ENCODE measurements at regions not wholly inside any gene's neighbourhood (a gene's known extent, or its start where the extent isn't known, plus 50 kb on each side); places are given as distances from the start of the nearest gene placed in this dataset.
A peak's percentile ranks its signal among the peaks of the same experiment; 100 is the strongest.

GRCh38 chr9:129490583-129491486, 130.1 kb downstream of the C9orf50 start:
- peak overlapping the region in 1 of 2 donors; percentile 96 for H3K27ac ChIP-seq
- WGBS, 10 experiments = 13 to 83% (median 63%) methylated on average over 1 to 3 of the region's 11 CpGs; no CpG with 5 or more reads in 4 of the 10 experiments
- no peak overlapping the region for H3K4me3 ChIP-seq
- in situ Hi-C loops (cut with MboI; ENCODE audit: low pct_unique_long_range_greater_than_20kb in 2 of 9, low sequenced_read_pairs in 9 of 9, unreplicated experiment in 9 of 9) = loop anchor here in 1 of 9 experiments (25.0 kb wide), 1 partner anchor 354 kb away; no protein-coding TSS in a partner anchor
- no peak for ATAC-seq (replicated peaks in 6 of 8)
- H3K4me1 ChIP-seq (replicated peaks in 1 of 2) = peaks cover 74 to 79% of the 10 kb centered on the region in 2 donors

DNA sequence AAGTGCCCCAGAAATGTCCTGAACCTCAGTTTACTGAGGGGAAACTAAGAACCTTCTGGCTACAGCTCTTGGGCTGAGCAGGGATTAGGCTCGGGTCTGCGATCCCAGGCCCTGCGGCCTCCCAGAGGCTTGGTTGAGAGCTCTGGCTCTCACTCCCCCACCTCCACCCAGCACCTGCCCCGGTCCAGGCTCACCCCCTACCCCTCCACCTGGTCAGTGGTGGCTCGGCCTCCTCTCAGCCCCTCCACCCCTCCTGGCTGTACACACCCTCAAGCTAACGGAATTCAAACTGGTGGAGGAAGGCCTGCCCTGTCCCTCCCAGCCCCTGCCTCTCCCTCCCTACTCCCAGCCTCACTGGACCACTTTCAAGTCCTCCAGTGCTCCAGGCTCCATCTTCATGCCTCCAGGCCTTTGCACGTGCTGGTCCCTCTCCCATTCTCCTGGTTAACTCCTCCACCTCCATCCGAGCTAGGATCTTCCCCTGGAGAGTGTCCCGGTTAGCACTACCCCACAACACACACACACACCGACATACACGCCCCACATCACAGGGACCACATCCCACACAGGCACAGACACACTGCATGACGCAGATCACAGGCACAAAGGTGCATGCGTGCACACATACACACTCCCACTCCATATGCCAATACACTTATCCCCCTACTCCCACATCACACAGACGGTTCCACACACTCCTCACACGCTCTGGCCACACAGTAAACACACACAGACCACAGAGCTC, 130.9 kb downstream of the C9orf50 start:
- Histone ChIP-seq H3K4me3 (peak overlapping the region in 2 of 5 donors; percentile 7 to 33), H3K27ac (peak overlapping the region; percentile 96 to 97), H3K4me1 (replicated peaks in 1 of 2) (peaks cover 67 to 76% of the 10 kb centered on the region in 2 donors)
- ATAC-seq (replicated peaks in 6 of 8) = peak in 3 of 8 experiments; percentile 3 to 9 (median 3)
- WGBS, 10 experiments = 10 to 100% (median 48%) methylated on average over 2 to 5 of the region's 15 CpGs; no CpG with 5 or more reads in 4 of the 10 experiments
- in situ Hi-C loops (cut with MboI; ENCODE audit: low pct_unique_long_range_greater_than_20kb in 2 of 9, low sequenced_read_pairs in 9 of 9, unreplicated experiment in 9 of 9) = loop anchor here in 2 of 9 experiments (10.0 to 25.0 kb wide), 2 partner anchors 325 to 353 kb away; no protein-coding TSS in a partner anchor

DNA sequence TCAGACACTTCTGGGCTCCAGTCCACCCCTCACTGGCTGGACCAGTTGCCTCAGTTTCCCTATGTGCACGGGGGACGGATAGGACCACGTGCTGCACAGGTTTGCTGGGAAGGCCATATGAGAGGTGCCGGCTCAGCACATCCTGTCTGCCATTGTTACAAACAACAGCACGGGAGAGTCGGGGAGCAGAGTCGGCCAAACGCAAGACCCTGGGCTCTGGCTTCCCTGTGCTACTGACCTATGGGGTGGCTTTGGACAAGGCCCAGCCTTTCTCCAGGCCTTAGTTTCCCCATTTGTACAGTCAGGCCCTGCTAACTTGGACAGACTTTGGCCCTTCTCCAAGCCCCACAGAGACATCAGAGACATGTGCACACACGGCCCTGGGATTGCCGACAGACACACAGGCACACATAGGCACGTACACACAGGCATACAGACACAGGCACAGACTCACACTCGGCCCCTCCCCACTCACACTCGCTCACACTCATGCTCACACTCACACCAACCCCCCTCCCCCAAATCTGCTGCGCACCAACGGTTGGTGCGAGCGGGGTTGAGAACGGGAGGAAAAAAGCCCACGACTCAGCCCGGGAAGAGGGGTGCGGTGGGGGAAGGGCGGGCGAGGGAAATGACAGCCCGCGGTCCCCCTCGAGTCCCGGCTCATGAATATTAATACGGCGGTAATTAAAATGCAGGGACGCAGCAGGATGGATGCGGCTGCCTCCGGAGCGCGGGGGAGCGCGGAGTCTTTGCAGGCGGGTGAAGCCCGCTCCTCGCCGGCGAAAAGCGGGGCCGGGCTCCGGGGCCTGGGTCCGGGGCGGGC, 133.0 kb downstream of the C9orf50 start:
- in situ Hi-C loops (cut with MboI; ENCODE audit: low pct_unique_long_range_greater_than_20kb in 2 of 9, low sequenced_read_pairs in 9 of 9, unreplicated experiment in 9 of 9) = loop anchor here in 2 of 9 experiments (10.0 to 25.0 kb wide), 2 partner anchors 323 to 351 kb away; no protein-coding TSS in a partner anchor
- H3K27ac ChIP-seq = peak overlapping the region; percentile 96 to 97
- 0 to 67% methylated on average over 2 to 3 of the region's 46 CpGs; no CpG with 5 or more reads in 8 of the 10 experiments for WGBS, 10 experiments
- peak overlapping the region; percentile 5 to 33 (median 10) for H3K4me3 ChIP-seq
- ATAC-seq (replicated peaks in 6 of 8) = peak; percentile 5 to 72 (median 60)
- H3K4me1 ChIP-seq (replicated peaks in 1 of 2) = peaks cover 70 to 74% of the 10 kb centered on the region in 2 donors

DNA sequence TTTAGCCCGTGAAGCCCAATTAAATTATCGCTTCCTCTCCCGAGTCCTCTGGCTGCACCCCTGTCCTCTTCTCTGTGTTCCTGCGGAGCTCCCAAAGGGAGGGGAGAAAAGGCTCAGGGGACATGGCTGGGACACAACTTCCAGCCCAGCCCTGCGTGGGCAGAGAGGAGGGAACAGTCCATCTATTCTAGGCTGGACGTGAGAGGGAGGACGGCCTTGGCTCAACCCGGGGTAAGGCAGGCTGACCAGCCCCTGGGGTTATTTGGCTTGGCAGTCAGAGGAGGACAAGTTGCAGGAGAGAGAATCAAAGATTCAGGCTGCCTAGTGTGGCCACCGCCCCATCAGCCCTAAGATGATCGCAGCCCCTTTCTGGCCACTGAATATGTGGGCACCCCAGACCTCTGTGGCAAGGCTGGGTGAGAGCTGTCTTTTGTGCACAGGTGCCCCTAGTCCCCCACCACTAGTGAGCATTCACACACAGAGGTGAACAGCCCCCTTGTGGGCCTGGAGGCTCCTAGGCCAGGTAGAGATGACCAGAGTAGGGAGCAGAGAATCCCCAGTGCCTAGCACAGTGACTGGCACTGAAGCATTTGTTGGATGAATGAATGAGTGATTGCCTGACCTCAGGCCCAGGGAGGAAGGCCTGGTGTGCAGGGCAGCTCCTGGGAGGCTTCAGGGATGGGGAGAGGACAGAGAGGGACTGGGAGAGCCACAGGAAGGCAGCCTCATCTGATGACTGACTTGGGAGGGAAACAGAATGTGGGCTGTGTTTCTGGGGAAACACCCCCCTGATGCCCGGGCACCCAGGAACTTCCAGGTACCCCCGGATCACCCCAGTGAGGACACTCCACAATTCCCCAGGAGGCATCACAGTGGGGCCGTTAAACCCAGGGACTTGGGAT, 133.9 kb downstream of the C9orf50 start:
- peak in 2 of 8 experiments; percentile 0 to 1 for ATAC-seq (replicated peaks in 6 of 8)
- H3K4me1 ChIP-seq (replicated peaks in 1 of 2) = peaks cover 74 to 81% of the 10 kb centered on the region in 2 donors
- H3K4me3 ChIP-seq = no peak overlapping the region
- peak overlapping the region; percentile 96 to 97 for H3K27ac ChIP-seq
- WGBS, 10 experiments = 8 to 100% (median 81%) methylated on average over 1 to 6 of the region's 13 CpGs; no CpG with 5 or more reads in 3 of the 10 experiments
- in situ Hi-C loops (cut with MboI; ENCODE audit: low pct_unique_long_range_greater_than_20kb in 2 of 9, low sequenced_read_pairs in 9 of 9, unreplicated experiment in 9 of 9) = loop anchor here in 2 of 9 experiments (10.0 to 25.0 kb wide), 2 partner anchors 322 to 350 kb away; no protein-coding TSS in a partner anchor

DNA sequence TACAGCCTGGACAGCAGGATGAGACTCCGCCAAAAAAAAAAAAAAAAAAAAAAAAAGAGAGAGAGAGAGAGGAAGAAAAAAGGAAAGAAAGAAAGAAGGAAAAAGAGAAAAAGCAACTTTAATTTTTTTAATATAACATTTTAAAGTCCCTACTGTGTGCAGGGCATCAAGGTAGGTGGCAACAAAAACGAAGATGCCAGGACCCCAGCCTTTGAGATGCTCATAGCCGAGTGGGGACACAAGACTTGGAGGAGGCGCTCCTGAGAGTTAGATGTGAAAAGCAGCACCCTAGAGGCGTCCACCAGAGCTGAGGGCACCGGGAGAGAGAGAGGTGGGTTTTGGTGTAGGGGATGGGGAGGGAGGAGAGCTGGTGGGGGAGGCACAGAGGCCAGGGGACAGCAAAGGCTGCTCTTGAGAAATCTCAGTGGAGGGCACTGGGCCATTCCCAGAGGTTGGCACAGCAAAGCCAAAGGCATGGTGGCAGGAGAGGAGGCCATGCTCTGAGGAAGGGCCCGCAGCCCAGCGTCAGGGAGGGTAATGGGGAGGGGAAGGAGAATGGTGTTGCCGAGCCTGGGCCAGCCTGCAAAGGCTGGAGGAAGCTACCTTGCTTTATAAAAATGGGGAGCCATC, 135.6 kb downstream of the C9orf50 start:
- Histone ChIP-seq H3K27ac (peak overlapping the region in 1 of 2 donors; percentile 22), H3K4me1 (replicated peaks in 1 of 2) (peaks cover 77 to 86% of the 10 kb centered on the region in 2 donors), H3K4me3 (no peak overlapping the region)
- ATAC-seq (replicated peaks in 6 of 8) = no peak
- in situ Hi-C loops (cut with MboI; ENCODE audit: low pct_unique_long_range_greater_than_20kb in 2 of 9, low sequenced_read_pairs in 9 of 9, unreplicated experiment in 9 of 9) = loop anchor here in 2 of 9 experiments (10.0 to 25.0 kb wide), 2 partner anchors 320 to 348 kb away; no protein-coding TSS in a partner anchor
- 41 to 100% (median 86%) methylated on average over 1 to 6 of the region's 9 CpGs; no CpG with 5 or more reads in 2 of the 10 experiments for WGBS, 10 experiments

DNA sequence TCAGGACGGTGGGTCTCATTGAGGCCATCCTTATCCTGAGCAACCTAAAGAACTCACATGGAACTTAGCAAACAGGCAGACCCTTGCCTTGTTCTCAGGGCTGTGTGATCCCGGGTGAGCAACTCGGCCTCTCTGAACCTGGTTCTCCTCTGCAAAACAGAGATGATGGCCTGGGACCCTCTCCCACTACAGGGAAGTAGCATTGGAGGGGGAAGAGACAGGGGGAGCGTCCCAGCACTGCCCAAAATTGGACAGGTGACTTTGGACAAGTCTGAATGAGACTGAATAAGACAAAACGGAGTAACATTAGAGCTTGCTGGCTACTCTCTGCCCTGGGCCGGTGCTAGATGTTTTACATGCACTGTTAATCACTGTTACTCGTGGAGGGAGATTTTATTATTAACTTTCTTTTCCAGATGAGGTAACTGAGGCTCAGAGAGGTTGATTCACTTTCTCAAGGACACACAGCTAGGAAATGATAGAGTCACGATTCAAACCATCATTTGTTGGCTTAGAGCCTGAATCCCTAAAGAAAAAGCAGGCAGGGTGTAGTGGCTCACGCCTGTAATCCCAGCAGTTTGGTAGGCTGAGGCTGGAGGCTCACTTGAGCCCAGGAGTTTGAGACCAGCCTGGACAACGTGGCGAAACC, 136.4 kb downstream of the C9orf50 start:
- H3K4me3 ChIP-seq = no peak overlapping the region

GRCh38 chr9:129483415-129484351, 137.2 kb downstream of the C9orf50 start:
- 2 to 47% (median 40%) methylated on average over 1 to 15 of the region's 34 CpGs; no CpG with 5 or more reads in 5 of the 10 experiments for WGBS, 10 experiments
- Histone ChIP-seq H3K4me3 (peak overlapping the region in 2 of 5 donors; percentile 20 to 33), H3K27ac (peak overlapping the region; percentile 90 to 96), H3K4me1 (replicated peaks in 1 of 2) (peaks cover 69 to 82% of the 10 kb centered on the region in 2 donors)
- ATAC-seq (replicated peaks in 6 of 8) = peak; percentile 9 to 55 (median 45)
- in situ Hi-C loops (cut with MboI; ENCODE audit: low pct_unique_long_range_greater_than_20kb in 2 of 9, low sequenced_read_pairs in 9 of 9, unreplicated experiment in 9 of 9) = loop anchor here in 2 of 9 experiments (10.0 to 25.0 kb wide), 2 partner anchors 319 to 346 kb away; no protein-coding TSS in a partner anchor

More for the DNA sequence above, 136.4 kb downstream of the C9orf50 start:
- WGBS, 10 experiments = 46 to 93% (median 77%) methylated on average over 1 to 8 of the region's 11 CpGs
- ATAC-seq (replicated peaks in 6 of 8) = no peak
- in situ Hi-C loops (cut with MboI; ENCODE audit: low pct_unique_long_range_greater_than_20kb in 2 of 9, low sequenced_read_pairs in 9 of 9, unreplicated experiment in 9 of 9) = loop anchor here in 2 of 9 experiments (10.0 to 25.0 kb wide), 2 partner anchors 320 to 347 kb away; no protein-coding TSS in a partner anchor
- Histone ChIP-seq H3K4me1 (replicated peaks in 1 of 2) (peaks cover 69 to 82% of the 10 kb centered on the region in 2 donors), H3K27ac (peak overlapping the region; percentile 90 to 96)

- ATAC-seq (replicated peaks in 6 of 8) = peak; percentile 73 to 83 (median 78)
- 4 to 10% methylated on average over 2 to 15 of the region's 93 CpGs; no CpG with 5 or more reads in 8 of the 10 experiments for WGBS, 10 experiments
- peaks cover 62 to 74% of the 10 kb centered on the region in 2 donors for H3K4me1 ChIP-seq (replicated peaks in 1 of 2)
- H3K4me3 ChIP-seq = peak overlapping the region; percentile 11 to 33 (median 21)
- in situ Hi-C loops (cut with MboI; ENCODE audit: low pct_unique_long_range_greater_than_20kb in 2 of 9, low sequenced_read_pairs in 9 of 9, unreplicated experiment in 9 of 9) = loop anchor here in 2 of 9 experiments (10.0 to 25.0 kb wide), 2 partner anchors 318 to 345 kb away; no protein-coding TSS in a partner anchor
- H3K27ac ChIP-seq = peak overlapping the region; percentile 90 to 96
These were observed 138.1 kb downstream of the C9orf50 start for GRCh38 chr9:129482521-129483414.

Measured in motor neuron (in vitro differentiated cells).